ENCODE measurements at regions not wholly inside any gene's neighbourhood (a gene's known extent, or its start where the extent isn't known, plus 50 kb on each side); places are given as distances from the start of the nearest gene placed in this dataset.

- TF ChIP-seq CTCF (IDR thresholded peaks at IDR 0.05) (no peak), TCF7L2 (IDR thresholded peaks at IDR 0.05; ENCODE audit: low read depth, low read length) (no peak), POLR2AphosphoS5 (IDR thresholded peaks at IDR 0.05; ENCODE audit: low read depth, low read length) (no peak)
- TF ChIP-seq, protein P1, sequence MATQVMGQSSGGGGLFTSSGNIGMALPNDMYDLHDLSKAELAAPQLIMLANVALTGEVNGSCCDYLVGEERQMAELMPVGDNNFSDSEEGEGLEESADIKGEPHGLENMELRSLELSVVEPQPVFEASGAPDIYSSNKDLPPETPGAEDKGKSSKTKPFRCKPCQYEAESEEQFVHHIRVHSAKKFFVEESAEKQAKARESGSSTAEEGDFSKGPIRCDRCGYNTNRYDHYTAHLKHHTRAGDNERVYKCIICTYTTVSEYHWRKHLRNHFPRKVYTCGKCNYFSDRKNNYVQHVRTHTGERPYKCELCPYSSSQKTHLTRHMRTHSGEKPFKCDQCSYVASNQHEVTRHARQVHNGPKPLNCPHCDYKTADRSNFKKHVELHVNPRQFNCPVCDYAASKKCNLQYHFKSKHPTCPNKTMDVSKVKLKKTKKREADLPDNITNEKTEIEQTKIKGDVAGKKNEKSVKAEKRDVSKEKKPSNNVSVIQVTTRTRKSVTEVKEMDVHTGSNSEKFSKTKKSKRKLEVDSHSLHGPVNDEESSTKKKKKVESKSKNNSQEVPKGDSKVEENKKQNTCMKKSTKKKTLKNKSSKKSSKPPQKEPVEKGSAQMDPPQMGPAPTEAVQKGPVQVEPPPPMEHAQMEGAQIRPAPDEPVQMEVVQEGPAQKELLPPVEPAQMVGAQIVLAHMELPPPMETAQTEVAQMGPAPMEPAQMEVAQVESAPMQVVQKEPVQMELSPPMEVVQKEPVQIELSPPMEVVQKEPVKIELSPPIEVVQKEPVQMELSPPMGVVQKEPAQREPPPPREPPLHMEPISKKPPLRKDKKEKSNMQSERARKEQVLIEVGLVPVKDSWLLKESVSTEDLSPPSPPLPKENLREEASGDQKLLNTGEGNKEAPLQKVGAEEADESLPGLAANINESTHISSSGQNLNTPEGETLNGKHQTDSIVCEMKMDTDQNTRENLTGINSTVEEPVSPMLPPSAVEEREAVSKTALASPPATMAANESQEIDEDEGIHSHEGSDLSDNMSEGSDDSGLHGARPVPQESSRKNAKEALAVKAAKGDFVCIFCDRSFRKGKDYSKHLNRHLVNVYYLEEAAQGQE (IDR thresholded peaks at IDR 0.05; ENCODE audit: insufficient read depth in 1 of 2, low read depth in 2 of 2, low read length in 1 of 2), result no peak
Observed at GRCh38 chr3:86733257-86733656, 257.7 kb downstream of the VGLL3 start.

All from Panc1 (cell line).